Fibroblast of mammary gland (primary cell): ENCODE measurements at regions not wholly inside any gene's neighbourhood (a gene's known extent, or its start where the extent isn't known, plus 50 kb on each side); places are given as distances from the start of the nearest gene placed in this dataset.

ENCODE experiments used
- DNase-seq: peaks from one replicate; pipeline ENCODE4 v3.0.0-alpha.2; 2010; ENCODE audit warnings: low read depth
- H3K4me3 ChIP-seq: 2 replicates; pipeline ENCODE4 v1.5.1; 2011; ENCODE audit warnings: low read depth, mild to moderate bottlenecking, low read length, moderate library complexity; ENCODE audit not compliant: control insufficient read depth
- TF ChIP-seq, protein P1 (sequence below): conservative IDR thresholded peaks from 2 replicates; pipeline ENCODE4 v1.5.1; 2011; ENCODE audit warnings: low read depth, low read length, inconsistent platforms; ENCODE audit not compliant: control insufficient read depth, insufficient read depth

- peak; percentile 59 for DNase-seq
- TF ChIP-seq, protein P1, sequence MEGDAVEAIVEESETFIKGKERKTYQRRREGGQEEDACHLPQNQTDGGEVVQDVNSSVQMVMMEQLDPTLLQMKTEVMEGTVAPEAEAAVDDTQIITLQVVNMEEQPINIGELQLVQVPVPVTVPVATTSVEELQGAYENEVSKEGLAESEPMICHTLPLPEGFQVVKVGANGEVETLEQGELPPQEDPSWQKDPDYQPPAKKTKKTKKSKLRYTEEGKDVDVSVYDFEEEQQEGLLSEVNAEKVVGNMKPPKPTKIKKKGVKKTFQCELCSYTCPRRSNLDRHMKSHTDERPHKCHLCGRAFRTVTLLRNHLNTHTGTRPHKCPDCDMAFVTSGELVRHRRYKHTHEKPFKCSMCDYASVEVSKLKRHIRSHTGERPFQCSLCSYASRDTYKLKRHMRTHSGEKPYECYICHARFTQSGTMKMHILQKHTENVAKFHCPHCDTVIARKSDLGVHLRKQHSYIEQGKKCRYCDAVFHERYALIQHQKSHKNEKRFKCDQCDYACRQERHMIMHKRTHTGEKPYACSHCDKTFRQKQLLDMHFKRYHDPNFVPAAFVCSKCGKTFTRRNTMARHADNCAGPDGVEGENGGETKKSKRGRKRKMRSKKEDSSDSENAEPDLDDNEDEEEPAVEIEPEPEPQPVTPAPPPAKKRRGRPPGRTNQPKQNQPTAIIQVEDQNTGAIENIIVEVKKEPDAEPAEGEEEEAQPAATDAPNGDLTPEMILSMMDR = no peak
- no peak overlapping the region for H3K4me3 ChIP-seq
These were observed 510.7 kb upstream of the SULF2 start for GRCh38 chr20:48295966-48296421.

- peak; percentile 95 for DNase-seq
- TF ChIP-seq, protein P1 = peak; percentile 48
- no peak overlapping the region for H3K4me3 ChIP-seq
These were observed 510.2 kb upstream of the SULF2 start for GRCh38 chr20:48295445-48295903.

GRCh38 chr20:48294942-48295341, 509.7 kb upstream of the SULF2 start:
- no peak for DNase-seq
- TF ChIP-seq, protein P1 = no peak

GRCh38 chr20:48294196-48294595, 508.9 kb upstream of the SULF2 start:
- peak; percentile 87 for DNase-seq
- TF ChIP-seq, protein P1 = no peak
- H3K4me3 ChIP-seq = no peak overlapping the region

More at GRCh38 chr20:48294942-48295341, 509.7 kb upstream of the SULF2 start:
- H3K4me3 ChIP-seq = no peak overlapping the region

GRCh38 chr20:48293671-48294070, 508.4 kb upstream of the SULF2 start:
- TF ChIP-seq, protein P1 = no peak
- DNase-seq = no peak

DNA sequence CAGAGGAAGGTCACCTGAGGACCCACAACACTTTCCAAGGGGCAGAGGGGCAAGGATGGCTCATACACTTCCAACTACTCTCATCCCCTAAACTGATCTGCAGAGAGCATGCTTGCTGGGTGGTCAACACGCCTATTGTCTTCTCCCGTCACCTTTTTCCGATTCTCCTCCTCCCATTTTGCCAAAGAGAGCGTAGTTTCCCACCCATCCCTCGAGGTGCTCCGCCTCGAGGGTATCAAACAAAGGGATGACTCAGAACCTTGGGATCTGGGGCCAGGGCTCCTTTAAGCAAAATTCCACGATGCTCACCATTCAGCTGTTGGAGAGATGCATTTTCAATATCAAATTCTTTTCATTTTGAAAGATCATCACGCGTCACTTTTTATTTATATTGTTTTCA, 507.5 kb upstream of the SULF2 start:
- no peak overlapping the region for H3K4me3 ChIP-seq
- no peak for DNase-seq
- TF ChIP-seq, protein P1 = no peak

More at GRCh38 chr20:48293671-48294070, 508.4 kb upstream of the SULF2 start:
- no peak overlapping the region for H3K4me3 ChIP-seq

DNA sequence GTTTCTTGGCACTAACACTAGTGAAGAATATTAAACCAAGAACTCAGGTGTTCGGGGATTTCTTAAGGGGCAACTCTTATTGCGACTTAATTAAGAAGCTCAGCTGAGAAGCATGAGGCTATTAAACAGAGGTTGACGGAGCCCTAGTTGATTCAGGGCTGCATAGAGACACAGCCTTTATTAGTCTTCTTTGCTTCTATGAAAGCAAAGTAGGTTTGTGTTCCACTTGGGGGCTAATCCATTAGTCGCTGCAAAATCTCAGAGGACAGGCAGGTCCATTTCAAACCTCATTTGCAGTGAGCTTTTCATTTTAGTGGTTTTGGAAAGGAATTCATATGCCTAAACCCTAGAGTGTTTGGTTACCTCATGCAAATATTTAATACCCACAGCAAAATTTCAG, 506.6 kb upstream of the SULF2 start:
- DNase-seq = no peak
- H3K4me3 ChIP-seq = no peak overlapping the region
- TF ChIP-seq, protein P1 = no peak
